KOPT-K1 (cell line): ENCODE measurements at regions not wholly inside any gene's neighbourhood (a gene's known extent, or its start where the extent isn't known, plus 50 kb on each side); places are given as distances from the start of the nearest gene placed in this dataset.
"Not testable (repeated sequence)": the region's sequence is repeated elsewhere in the genome, so short reads cannot be mapped to it uniquely, and the experiment has no call there.

Source experiments
- H3K27ac ChIP-seq: fragments of 200-600 bp; sonication (generic); 2 replicates; pipeline ENCODE4 v1.5.1; 2016; ENCODE audit warnings: antibody characterized with exemption, mild to moderate bottlenecking, low read depth, low read length; ENCODE audit not compliant: poor library complexity, severe bottlenecking
- H3K36me3 ChIP-seq: fragments of 200-600 bp; sonication (generic); 2 replicates; pipeline ENCODE4 v1.5.1; 2017; ENCODE audit warnings: antibody characterized with exemption, mild to moderate bottlenecking, low read length, moderate library complexity; ENCODE audit not compliant: insufficient read depth
- H3K9me3 ChIP-seq: fragments of 200-600 bp; sonication (generic); 2 replicates; pipeline ENCODE4 v1.5.1; 2017; ENCODE audit warnings: antibody characterized with exemption, low read length, mild to moderate bottlenecking; ENCODE audit not compliant: insufficient read depth, poor library complexity, severe bottlenecking

DNA sequence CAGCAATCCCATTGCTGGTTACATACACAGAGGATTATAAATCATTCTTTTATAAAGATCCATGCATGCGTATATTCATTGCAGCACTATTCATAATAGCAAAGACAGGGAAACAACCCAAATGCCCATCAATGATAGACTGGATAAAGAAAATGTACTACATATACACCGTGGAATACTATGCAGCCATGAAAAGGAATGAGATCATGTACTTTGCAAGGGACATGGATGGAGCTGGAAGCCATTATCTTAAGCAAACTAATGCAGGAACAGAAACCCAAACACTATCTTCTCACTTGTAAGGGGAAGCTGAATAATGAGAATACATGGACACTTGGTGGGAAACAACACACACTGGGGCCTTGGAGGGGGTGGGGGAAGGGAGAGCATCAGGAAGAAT, 529.7 kb downstream of the TBC1D32 start:
- Histone ChIP-seq H3K27ac (no peak overlapping the region), H3K9me3 (no peaks in the 10 kb centered on the region)

GRCh38 chr6:120786682-120787081, 547.6 kb downstream of the TBC1D32 start:
- H3K36me3 ChIP-seq = no peaks in the 10 kb centered on the region
- H3K9me3 ChIP-seq = no peaks in the 10 kb centered on the region
- H3K27ac ChIP-seq = no peak overlapping the region

More for the DNA sequence above, 529.7 kb downstream of the TBC1D32 start:
- H3K36me3 ChIP-seq = no peaks in the 10 kb centered on the region

DNA sequence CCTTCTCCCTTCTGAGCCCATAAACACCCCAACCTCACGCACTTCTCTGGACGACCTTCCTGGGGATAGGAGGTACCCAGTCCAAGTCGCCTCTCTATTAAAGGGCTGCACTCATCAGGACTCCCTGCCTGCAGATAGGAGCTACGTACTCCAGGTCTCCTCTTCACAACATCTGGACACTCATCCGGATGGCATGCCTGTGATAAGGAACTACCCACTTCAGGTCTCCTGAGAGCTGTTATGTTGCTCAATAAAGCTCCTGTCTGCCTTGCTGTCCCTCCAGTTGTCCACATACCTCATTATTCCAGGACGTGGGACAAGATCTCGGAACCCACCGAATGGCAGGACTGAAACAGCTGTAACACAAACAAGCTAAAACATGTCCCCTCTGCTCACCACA, 548.0 kb downstream of the TBC1D32 start:
- Histone ChIP-seq H3K27ac (no peak overlapping the region), H3K36me3 (no peaks in the 10 kb centered on the region)

DNA sequence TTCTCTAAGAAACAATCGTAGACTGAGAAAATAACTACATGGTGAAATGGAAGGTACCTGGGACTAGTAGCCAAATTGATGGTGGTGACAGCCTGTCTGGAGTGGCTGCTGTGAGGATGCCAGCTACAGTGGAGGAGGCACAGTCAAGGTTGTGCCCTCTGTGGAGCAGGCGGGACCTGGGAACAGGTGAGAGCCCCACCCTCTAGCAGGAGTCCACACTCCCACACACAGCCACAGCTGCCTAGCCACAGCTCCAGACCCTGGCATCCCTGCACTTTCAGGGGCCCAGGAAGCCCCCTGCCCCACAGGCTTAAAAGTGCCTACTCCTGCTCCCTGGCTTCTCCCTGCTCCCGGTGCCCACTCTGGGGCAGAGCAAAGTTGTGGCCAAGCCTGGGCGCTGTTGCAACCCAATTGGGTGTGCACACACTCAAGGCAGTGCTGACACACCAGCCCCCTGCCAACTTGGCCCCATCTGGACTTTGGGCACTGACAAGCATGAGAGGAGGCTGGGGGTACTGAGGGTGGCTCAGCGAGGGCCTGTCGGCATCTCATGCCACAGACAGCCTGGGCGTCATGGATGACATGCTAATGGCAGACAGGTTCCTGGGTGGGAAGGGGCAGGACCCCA, 548.7 kb downstream of the TBC1D32 start:
- Histone ChIP-seq H3K27ac (no peak overlapping the region), H3K9me3 (no peaks in the 10 kb centered on the region), H3K36me3 (no peaks in the 10 kb centered on the region)

More for the DNA sequence above, 548.0 kb downstream of the TBC1D32 start:
- H3K9me3 ChIP-seq = no peaks in the 10 kb centered on the region

GRCh38 chr6:120779441-120779840, 554.8 kb downstream of the TBC1D32 start:
- Histone ChIP-seq H3K9me3 (no peaks in the 10 kb centered on the region), H3K27ac (no peak overlapping the region), H3K36me3 (no peaks in the 10 kb centered on the region)

- Histone ChIP-seq H3K27ac (no peak overlapping the region), H3K36me3 (no peaks in the 10 kb centered on the region), H3K9me3 (no peaks in the 10 kb centered on the region)
Observed at GRCh38 chr6:120775698-120776097, 558.6 kb downstream of the TBC1D32 start.

DNA sequence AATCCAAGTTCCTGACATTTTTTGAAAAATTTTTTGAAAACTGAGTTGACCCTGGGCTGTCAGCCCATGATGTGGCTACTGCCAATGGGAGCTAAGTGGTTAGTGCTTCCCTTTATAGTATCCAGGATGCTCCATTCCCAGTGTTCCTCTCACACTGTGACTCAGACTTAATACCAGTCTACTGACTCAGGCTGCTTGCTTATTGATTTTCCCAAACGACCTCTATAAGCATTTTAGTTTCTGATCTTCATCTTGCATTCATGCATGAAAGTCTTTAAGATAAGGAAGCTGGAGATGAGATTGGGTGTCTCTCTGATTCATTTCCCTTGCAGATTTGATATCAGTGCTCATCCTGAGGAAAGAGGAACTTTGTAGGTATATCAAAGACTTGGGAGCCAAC, 560.0 kb downstream of the TBC1D32 start:
- H3K27ac ChIP-seq = no peak overlapping the region
- no peaks in the 10 kb centered on the region for H3K9me3 ChIP-seq
- no peaks in the 10 kb centered on the region for H3K36me3 ChIP-seq

DNA sequence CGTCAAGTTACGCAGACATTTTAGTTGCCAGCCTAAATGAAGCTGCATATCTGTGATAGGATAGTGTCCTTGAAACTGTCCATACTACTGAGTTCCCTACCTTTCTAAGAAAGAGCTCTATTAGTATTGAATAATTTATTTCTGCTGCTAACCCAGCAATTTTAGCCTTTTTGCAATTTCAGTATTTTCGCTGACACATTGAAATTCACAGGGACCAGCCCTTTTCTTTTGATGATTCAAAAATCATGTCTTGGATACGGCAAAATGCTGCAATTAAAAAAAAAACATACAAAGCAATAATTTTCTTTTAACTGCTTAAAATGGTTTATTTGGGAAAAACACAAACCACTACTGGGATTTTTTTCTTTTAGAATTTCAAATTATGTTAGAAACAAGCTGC, 563.3 kb downstream of the TBC1D32 start:
- Histone ChIP-seq H3K9me3 (no peaks in the 10 kb centered on the region), H3K27ac (no peak overlapping the region), H3K36me3 (no peaks in the 10 kb centered on the region)

GRCh38 chr6:120764312-120764711, 570.0 kb downstream of the TBC1D32 start:
- no peak overlapping the region for H3K27ac ChIP-seq
- H3K9me3 ChIP-seq = no peaks in the 10 kb centered on the region
- H3K36me3 ChIP-seq = no peaks in the 10 kb centered on the region

GRCh38 chr6:120759570-120759969, 574.7 kb downstream of the TBC1D32 start:
- Histone ChIP-seq H3K9me3 (no peaks in the 10 kb centered on the region), H3K36me3 (no peaks in the 10 kb centered on the region), H3K27ac (no peak overlapping the region)

DNA sequence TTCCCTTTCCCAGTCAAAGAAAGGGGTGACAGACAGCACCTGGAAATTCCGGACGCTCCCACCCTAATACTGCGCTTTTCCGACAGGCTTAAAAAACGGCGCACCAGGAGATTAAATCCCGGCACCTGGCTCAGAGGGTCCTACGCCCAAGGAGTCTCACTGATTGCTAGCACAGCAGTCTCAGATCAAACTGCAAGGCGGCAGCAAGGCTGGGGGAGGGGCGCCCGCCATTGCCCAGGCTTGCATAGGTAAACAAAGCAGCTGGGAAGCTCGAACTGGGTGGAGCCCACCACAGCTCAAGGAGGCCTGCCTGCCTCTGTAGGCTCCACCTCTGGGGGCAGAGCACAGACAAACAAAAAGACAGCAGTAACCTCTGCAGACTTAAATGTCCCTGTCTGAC, 585.7 kb downstream of the TBC1D32 start:
- H3K36me3 ChIP-seq, H3K9me3 ChIP-seq, H3K27ac ChIP-seq: not testable (repeated sequence)

DNA sequence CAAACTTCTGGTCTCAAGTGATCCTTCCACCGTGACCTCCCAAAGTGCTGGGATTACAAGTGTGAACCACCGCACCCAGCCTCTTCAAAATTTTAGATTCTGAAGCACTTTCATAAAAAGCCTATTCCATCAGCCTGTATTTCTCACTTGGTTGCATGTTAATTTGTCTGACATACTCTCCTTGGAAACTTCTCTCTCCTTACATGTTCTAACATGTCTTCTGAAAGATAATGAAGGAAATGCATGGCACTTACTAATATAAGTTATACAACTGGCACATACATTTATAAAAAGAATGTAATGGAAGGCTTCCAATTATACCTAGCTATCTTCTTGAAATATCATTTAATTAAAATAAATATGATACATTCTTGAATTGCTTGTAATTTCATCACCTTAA, 597.5 kb downstream of the TBC1D32 start:
- no peaks in the 10 kb centered on the region for H3K9me3 ChIP-seq
- H3K36me3 ChIP-seq = no peaks in the 10 kb centered on the region
- H3K27ac ChIP-seq = no peak overlapping the region

DNA sequence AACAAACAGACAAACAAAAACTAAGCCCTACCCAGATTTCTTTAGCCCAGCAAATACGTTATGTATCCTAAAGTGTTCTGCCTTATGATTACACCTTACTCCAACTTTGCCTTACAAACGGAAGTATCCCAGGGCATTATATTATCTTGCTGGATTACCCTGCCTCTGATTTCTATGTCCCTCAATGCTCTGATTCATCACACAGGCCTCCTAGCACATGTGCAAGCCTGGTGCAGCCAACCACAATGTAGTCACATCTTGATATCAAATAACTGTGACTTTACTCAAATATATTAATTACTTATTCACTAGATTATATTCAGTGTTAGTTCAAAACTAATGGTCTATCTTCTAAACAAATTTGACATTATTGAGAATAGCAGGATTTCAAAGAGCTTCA, 598.6 kb downstream of the TBC1D32 start:
- H3K27ac ChIP-seq = no peak overlapping the region
- no peaks in the 10 kb centered on the region for H3K36me3 ChIP-seq
- no peaks in the 10 kb centered on the region for H3K9me3 ChIP-seq

- Histone ChIP-seq H3K36me3 (no peaks in the 10 kb centered on the region), H3K9me3 (peaks cover 4% of the 10 kb centered on the region), H3K27ac (no peak overlapping the region)
Observed at GRCh38 chr6:120711255-120711654, 623.0 kb downstream of the TBC1D32 start.

DNA sequence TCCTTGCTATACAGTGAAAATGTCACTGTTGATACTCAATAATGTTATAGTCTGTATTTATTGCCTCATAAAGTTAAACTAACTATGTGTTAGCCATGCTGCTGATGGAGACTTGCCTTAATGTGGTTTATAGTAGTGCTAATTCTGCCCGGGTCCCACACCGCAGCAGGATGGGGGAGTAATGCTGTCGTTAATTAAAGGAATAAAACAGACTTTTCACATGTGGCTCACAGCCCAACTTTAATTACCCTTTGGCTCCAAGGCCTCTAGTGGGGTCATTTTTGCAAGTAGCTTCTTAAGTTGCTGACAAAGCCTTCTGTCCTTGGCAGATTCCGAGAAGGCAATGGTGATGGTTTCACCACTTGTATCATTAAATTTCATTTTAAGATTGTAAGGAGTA, 634.3 kb downstream of the TBC1D32 start:
- no peak overlapping the region for H3K27ac ChIP-seq
- no peaks in the 10 kb centered on the region for H3K36me3 ChIP-seq
- no peaks in the 10 kb centered on the region for H3K9me3 ChIP-seq

GRCh38 chr6:120686492-120686891, 647.8 kb downstream of the TBC1D32 start:
- no peaks in the 10 kb centered on the region for H3K9me3 ChIP-seq
- H3K36me3 ChIP-seq = no peaks in the 10 kb centered on the region
- no peak overlapping the region for H3K27ac ChIP-seq
